ENCODE measurements at regions not wholly inside any gene's neighbourhood (a gene's known extent, or its start where the extent isn't known, plus 50 kb on each side); places are given as distances from the start of the nearest gene placed in this dataset.
"Not testable (repeated sequence)": the region's sequence is repeated elsewhere in the genome, so short reads cannot be mapped to it uniquely, and the experiment has no call there.

DNA sequence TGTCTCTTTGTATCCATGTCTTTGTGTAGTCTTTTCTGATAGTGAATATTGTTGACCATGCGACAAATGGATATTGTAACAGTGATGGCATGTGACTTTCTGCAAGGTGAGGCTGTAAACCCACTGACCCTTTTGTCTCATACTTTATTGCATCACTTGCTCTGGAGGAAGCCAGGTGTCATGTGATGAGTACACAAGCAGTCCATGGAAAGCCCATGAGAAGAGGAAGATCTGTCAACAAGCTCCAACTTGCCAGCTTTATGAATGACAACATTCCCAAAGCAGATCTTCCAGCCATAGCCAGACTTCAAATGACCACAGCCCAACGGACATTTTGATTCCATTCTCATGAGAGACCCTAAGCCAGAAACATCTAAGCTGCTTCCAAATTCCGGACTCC lies 450.1 kb upstream of the ACTBL2 start:
- TF ChIP-seq CTCF (conservative IDR thresholded peaks at IDR 0.05; ENCODE audit: low read depth, low read length), result no peak
- DNase-seq (ENCODE audit: low read depth), result no peak
- no peak overlapping the region for H3K4me3 ChIP-seq (ENCODE audit: low read depth, low read length)

DNA sequence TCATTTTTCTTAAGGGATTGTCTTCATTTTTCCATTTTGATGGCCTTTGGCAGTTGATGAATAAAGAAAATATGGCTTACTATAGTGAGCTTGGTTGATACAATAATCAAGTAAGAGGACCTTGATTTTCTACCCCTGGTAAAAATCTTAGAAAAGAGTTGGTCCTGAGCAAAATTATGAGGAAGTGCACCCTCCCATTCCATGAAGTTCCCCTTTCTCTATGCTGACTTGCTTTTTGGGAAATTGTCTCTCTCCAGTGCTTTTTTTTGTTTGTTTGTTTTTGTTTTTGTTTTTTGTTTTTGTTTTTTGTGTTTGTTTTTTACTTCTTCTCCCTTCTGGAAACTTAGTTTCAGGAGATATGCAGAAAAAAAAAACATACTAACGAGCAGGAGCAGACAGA lies 449.2 kb upstream of the ACTBL2 start:
- no peak for TF ChIP-seq CTCF (conservative IDR thresholded peaks at IDR 0.05; ENCODE audit: low read depth, low read length)
- no peak overlapping the region for H3K4me3 ChIP-seq (ENCODE audit: low read depth, low read length)
- DNase-seq (ENCODE audit: low read depth), result no peak

DNA sequence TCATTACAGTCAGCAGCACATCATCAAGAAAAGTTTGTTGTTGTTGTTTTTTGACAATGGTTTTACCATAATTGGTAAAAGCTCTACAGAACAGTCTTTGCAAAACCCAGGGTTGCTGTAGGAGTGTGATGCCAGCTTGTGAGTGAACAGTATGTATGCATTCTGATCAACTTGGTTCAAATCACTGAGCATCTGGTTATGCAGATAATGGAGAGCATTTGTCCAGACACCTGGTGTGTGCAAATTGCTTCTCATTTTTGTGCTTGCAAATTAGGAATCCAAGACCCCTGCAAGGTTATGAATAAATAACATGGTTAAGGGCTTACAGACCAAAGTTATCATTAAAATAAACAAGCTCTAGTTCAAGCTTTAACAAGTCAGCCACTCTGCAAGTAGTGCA lies 448.7 kb upstream of the ACTBL2 start:
- H3K4me3 ChIP-seq (ENCODE audit: low read depth, low read length), result no peak overlapping the region
- TF ChIP-seq CTCF (conservative IDR thresholded peaks at IDR 0.05; ENCODE audit: low read depth, low read length), result no peak
- DNase-seq (ENCODE audit: low read depth), result no peak

GRCh38 chr5:57929271-57929670 lies 446.7 kb upstream of the ACTBL2 start:
- no peak overlapping the region for H3K4me3 ChIP-seq (ENCODE audit: low read depth, low read length)
- no peak for TF ChIP-seq CTCF (conservative IDR thresholded peaks at IDR 0.05; ENCODE audit: low read depth, low read length)
- no peak for DNase-seq (ENCODE audit: low read depth)

DNA sequence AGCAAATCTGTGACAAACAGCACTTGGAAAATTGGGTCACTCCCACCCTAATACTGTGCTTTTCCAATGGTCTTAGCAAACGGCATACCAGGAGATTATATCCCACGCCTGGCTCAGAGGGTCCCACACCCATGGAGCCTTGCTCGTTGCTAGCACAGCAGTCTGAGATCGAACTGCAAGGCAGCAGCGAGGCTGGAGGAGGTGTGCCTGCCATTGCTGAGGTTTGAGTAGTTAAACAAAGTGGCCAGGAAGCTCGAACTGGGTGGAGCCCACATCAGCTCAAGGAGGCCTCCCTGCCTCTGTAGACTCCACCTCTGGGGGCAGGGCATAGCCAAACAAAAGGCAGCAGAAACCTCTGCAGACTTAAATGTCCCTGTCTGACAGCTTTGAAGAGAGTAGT lies 440.5 kb upstream of the ACTBL2 start:
- not testable (repeated sequence) for H3K4me3 ChIP-seq (ENCODE audit: low read depth, low read length); DNase-seq (ENCODE audit: low read depth)

- TF ChIP-seq CTCF (conservative IDR thresholded peaks at IDR 0.05; ENCODE audit: low read depth, low read length), result no peak
- no peak for DNase-seq (ENCODE audit: low read depth)
- H3K4me3 ChIP-seq (ENCODE audit: low read depth, low read length), result no peak overlapping the region
Observed at GRCh38 chr5:57917004-57917403, 434.4 kb upstream of the ACTBL2 start.

GRCh38 chr5:57915536-57915935 lies 432.9 kb upstream of the ACTBL2 start:
- no peak overlapping the region for H3K4me3 ChIP-seq (ENCODE audit: low read depth, low read length)
- TF ChIP-seq CTCF (conservative IDR thresholded peaks at IDR 0.05; ENCODE audit: low read depth, low read length), result no peak
- no peak for DNase-seq (ENCODE audit: low read depth)

- no peak for TF ChIP-seq CTCF (conservative IDR thresholded peaks at IDR 0.05; ENCODE audit: low read depth, low read length)
- H3K4me3 ChIP-seq (ENCODE audit: low read depth, low read length), result no peak overlapping the region
- no peak for DNase-seq (ENCODE audit: low read depth)
Observed at GRCh38 chr5:57911438-57911837, 428.8 kb upstream of the ACTBL2 start.
